ENCODE measurements at regions not wholly inside any gene's neighbourhood (a gene's known extent, or its start where the extent isn't known, plus 50 kb on each side); places are given as distances from the start of the nearest gene placed in this dataset.
"Not testable (repeated sequence)": the region's sequence is repeated elsewhere in the genome, so short reads cannot be mapped to it uniquely, and the experiment has no call there.

- Mint-ChIP-seq H3K9me3 (no peaks in the 10 kb centered on the region), H3K4me1 (no peaks in the 10 kb centered on the region), H3K36me3 (no peaks in the 10 kb centered on the region), H3K27ac (no peak overlapping the region), H3K4me3 (no peak overlapping the region)
- DNase-seq (ENCODE audit: low spot score in 2 of 2) = no peak
- ATAC-seq = no peak
Measured at GRCh38 chr6:150788089-150788488, 77.4 kb upstream of the MTHFD1L start.

GRCh38 chr6:150789906-150790305 lies 75.6 kb upstream of the MTHFD1L start:
- H3K36me3 Mint-ChIP-seq; H3K4me1 Mint-ChIP-seq; ATAC-seq; H3K27ac Mint-ChIP-seq; DNase-seq (ENCODE audit: low spot score in 2 of 2); H3K4me3 Mint-ChIP-seq; H3K9me3 Mint-ChIP-seq: not testable (repeated sequence)

GRCh38 chr6:150791717-150792116 lies 73.8 kb upstream of the MTHFD1L start:
- Mint-ChIP-seq H3K27ac (no peak overlapping the region), H3K36me3 (no peaks in the 10 kb centered on the region), H3K4me1 (no peaks in the 10 kb centered on the region), H3K9me3 (no peaks in the 10 kb centered on the region), H3K4me3 (no peak overlapping the region)
- DNase-seq (ENCODE audit: low spot score in 2 of 2) (no peak), ATAC-seq (no peak)

GRCh38 chr6:150797949-150798348 lies 67.6 kb upstream of the MTHFD1L start:
- Mint-ChIP-seq H3K4me3 (no peak overlapping the region), H3K27ac (no peak overlapping the region), H3K9me3 (no peaks in the 10 kb centered on the region), H3K4me1 (no peaks in the 10 kb centered on the region), H3K36me3 (no peaks in the 10 kb centered on the region)
- DNase-seq (ENCODE audit: low spot score in 2 of 2) (no peak), ATAC-seq (no peak)

- DNase-seq (ENCODE audit: low spot score in 2 of 2) (no peak), ATAC-seq (no peak)
- Mint-ChIP-seq H3K4me1 (no peaks in the 10 kb centered on the region), H3K9me3 (no peaks in the 10 kb centered on the region), H3K4me3 (no peak overlapping the region), H3K27ac (no peak overlapping the region), H3K36me3 (no peaks in the 10 kb centered on the region)
Measured at GRCh38 chr6:150799276-150799805, 66.2 kb upstream of the MTHFD1L start.

GRCh38 chr6:150800674-150801314 lies 64.7 kb upstream of the MTHFD1L start:
- H3K9me3 Mint-ChIP-seq = no peaks in the 10 kb centered on the region
- H3K27ac Mint-ChIP-seq = no peak overlapping the region

GRCh38 chr6:150806790-150807189 lies 58.7 kb upstream of the MTHFD1L start:
- DNase-seq (ENCODE audit: low spot score in 2 of 2) (no peak), ATAC-seq (no peak)
- Mint-ChIP-seq H3K9me3 (no peaks in the 10 kb centered on the region), H3K4me3 (no peak overlapping the region), H3K36me3 (no peaks in the 10 kb centered on the region), H3K27ac (no peak overlapping the region), H3K4me1 (peaks cover 3% of the 10 kb centered on the region)

More at GRCh38 chr6:150800674-150801314, 64.7 kb upstream of the MTHFD1L start:
- no peak for DNase-seq (ENCODE audit: low spot score in 2 of 2)
- H3K4me1 Mint-ChIP-seq = no peaks in the 10 kb centered on the region
- no peaks in the 10 kb centered on the region for H3K36me3 Mint-ChIP-seq
- no peak for ATAC-seq
- no peak overlapping the region for H3K4me3 Mint-ChIP-seq

- DNase-seq (ENCODE audit: low spot score in 2 of 2) = peak; percentile 32 to 79
- Mint-ChIP-seq H3K4me1 (peaks cover 30% of the 10 kb centered on the region), H3K36me3 (no peaks in the 10 kb centered on the region), H3K27ac (peak overlapping the region; percentile 95), H3K4me3 (peak overlapping the region; percentile 53), H3K9me3 (no peaks in the 10 kb centered on the region)
- peak; percentile 86 for ATAC-seq
Measured at GRCh38 chr6:150813319-150813992, 52.0 kb upstream of the MTHFD1L start.

GRCh38 chr6:150813993-150814359 lies 51.5 kb upstream of the MTHFD1L start:
- no peaks in the 10 kb centered on the region for H3K36me3 Mint-ChIP-seq
- peak overlapping the region; percentile 95 for H3K27ac Mint-ChIP-seq
- H3K4me1 Mint-ChIP-seq = peaks cover 30% of the 10 kb centered on the region
- H3K9me3 Mint-ChIP-seq = no peaks in the 10 kb centered on the region
- DNase-seq (ENCODE audit: low spot score in 2 of 2) = peak in 1 of 2 donors; percentile 54
- ATAC-seq = peak; percentile 84
- peak overlapping the region; percentile 53 for H3K4me3 Mint-ChIP-seq
